ENCODE measurements at regions not wholly inside any gene's neighbourhood (a gene's known extent, or its start where the extent isn't known, plus 50 kb on each side); places are given as distances from the start of the nearest gene placed in this dataset.

GRCh38 chr7:115631782-115632181, 398.8 kb downstream of the TFEC start:
- TF ChIP-seq CTCF (IDR thresholded peaks at IDR 0.05) (no peak), POLR2A (IDR thresholded peaks at IDR 0.05) (no peak)
